EH (cell line): ENCODE measurements at regions not wholly inside any gene's neighbourhood (a gene's known extent, or its start where the extent isn't known, plus 50 kb on each side); places are given as distances from the start of the nearest gene placed in this dataset.
A peak's percentile ranks its signal among the peaks of the same experiment; 100 is the strongest.
"Not testable (repeated sequence)": the region's sequence is repeated elsewhere in the genome, so short reads cannot be mapped to it uniquely, and the experiment has no call there.

ENCODE experiments used
- DNase-seq: peaks from one replicate; pipeline ENCODE4 v3.0.0-alpha.2; 2015; ENCODE audit warnings: low read depth

GRCh38 chr7:131670406-131670805 is 114.0 kb upstream of the PODXL start:
- no peak for DNase-seq

- DNase-seq: no peak
Measured at GRCh38 chr7:131667699-131668098, 111.3 kb upstream of the PODXL start.

- DNase-seq: no peak
Measured at GRCh38 chr7:131665021-131665420, 108.6 kb upstream of the PODXL start.

- DNase-seq: no peak
Measured at GRCh38 chr7:131664570-131664969, 108.1 kb upstream of the PODXL start.

DNA sequence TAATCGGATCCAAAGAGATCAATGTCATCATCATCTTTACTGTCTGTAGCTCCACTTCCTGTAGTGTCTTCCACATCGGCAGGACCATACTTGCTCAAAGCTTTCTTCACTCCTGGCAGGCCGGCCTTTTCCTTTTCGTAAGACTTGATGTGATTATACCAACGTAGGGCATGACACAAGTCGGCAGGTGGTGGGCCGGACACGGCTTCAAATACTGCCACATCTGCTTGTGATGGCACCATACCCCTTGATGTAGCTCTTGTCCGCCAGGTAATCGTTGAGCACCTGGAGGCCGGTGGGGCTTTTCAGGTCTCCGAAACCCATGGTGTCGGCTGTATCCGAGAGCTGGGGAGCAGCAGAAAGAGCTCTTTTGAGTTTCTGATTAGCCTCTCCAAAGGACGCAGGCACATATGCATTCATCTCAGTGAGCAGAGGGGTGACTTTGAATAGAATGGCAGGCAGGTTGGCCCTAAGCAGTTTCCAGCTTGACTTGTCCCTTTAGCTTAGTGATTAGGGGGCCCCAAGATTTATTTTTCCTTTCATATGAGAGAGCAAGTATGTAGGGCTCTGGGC is 106.0 kb upstream of the PODXL start:
- DNase-seq: not testable (repeated sequence)

- no peak for DNase-seq
Measured at GRCh38 chr7:131657881-131658280, 101.5 kb upstream of the PODXL start.

DNA sequence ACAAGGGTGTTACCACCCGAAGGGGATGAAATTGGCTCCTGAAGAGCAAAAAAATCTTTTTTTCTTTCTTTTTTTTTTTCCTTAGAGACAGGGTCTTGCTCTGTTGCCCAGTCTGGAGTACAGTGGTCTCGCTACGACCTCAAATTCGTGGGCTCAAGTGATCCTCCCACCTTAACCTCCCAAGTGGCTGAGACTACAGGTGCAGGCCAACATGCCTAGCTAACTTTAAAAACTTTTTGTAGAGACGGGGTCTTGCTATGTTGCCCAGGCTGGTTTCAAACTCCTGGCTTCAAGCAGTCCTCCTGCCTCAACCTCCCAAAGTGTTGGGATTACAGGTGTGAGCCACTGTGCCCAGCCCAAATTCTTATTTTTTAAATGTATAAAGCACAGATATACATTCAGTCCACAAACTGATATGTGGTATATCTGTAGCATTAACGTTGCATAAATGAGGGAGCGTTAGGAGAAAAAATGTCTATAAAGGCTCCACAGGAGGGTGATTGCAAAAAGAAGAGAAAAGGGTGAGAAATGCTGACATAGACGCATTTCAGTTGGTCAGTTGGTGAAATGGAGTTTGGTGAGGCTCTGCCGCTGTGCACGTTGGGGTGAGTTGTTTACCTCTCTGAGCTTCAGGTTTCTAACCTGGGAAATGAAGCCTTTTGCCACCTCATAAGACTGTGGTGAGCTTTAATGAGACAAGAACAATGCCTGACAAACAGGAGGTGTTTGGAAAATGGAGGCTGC is 100.7 kb upstream of the PODXL start:
- no peak for DNase-seq

DNA sequence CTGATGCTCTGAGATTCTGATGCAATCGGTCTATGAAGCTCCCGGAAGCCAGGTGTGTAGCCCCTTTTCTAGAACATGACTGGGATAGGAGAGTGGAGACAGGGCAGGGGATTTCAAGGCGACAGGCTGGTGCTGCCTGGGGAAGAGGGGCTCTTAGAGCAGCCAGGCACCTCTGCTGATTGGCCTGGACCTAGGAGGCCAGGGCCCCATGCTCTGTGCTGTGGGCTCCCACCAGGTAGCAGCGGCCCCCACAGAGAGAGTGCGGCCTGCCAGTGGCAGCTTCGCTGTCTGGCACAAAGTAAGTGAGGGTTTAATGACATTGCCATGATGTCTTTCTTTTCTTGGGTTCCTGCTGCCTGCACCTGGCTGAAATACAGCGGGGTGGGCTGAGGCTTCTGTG is 99.4 kb upstream of the PODXL start:
- no peak for DNase-seq

DNA sequence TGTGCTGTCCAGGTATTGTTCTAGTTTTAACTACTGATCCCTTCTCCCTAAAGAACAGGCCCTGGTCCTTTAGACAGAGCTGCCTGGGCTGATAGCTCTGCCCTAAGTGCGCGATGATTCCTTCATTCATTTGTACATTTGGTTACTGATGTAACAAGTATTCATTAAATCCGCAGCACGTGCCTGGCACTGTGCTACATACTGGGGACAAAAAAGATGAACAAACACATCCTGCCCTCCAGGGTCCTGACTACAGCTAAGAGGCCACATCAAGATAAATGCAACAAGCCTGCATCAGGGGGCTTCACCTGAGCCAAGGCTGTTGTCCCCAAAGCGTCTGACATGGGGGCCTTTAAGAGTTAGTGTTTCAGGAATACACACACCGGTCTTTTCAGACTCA is 99.0 kb upstream of the PODXL start:
- DNase-seq: no peak

GRCh38 chr7:131654668-131655326 is 98.4 kb upstream of the PODXL start:
- peak; percentile 78 for DNase-seq

DNA sequence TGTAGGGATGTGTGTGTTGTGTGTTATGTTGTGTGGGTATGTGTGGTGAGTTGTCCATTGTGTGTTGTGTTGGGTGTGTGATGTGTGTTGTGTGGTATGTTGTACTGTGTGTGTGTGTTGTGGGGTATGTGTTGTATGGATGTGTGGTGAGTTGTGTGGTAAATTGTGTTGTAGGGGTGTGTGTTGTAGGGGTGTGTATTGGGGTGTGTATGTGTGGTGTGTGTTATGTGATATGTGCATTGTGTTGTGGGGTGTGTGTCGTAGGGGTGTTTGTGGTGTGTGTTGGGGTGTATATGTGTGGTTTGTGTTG is 97.8 kb upstream of the PODXL start:
- DNase-seq: no peak

- peak; percentile 53 for DNase-seq
Measured at GRCh38 chr7:131653418-131654248, 97.2 kb upstream of the PODXL start.

- peak; percentile 32 for DNase-seq
Measured at GRCh38 chr7:131652934-131653333, 96.5 kb upstream of the PODXL start.

DNA sequence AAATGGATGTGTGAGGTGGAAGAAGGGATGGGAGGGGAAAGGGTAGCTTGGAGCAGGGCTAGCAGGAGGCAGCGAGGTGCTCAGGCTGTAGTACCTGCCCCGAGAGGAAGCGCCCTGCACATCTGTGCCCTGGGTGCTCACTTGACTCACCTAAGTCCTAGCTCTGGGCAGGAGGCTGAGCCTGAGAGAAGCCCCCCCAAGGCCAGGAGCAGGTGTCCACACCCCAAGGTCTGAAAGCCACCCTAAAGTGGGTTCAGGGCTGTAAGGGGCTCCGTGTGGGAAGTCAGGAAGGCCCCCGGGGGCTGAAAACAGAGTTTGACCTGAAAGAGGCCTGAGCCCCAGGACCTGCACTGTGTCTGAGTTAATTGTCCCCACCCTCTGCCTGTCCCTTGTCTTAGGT is 95.8 kb upstream of the PODXL start:
- DNase-seq: no peak

- no peak for DNase-seq
Measured at GRCh38 chr7:131649879-131650278, 93.5 kb upstream of the PODXL start.

DNA sequence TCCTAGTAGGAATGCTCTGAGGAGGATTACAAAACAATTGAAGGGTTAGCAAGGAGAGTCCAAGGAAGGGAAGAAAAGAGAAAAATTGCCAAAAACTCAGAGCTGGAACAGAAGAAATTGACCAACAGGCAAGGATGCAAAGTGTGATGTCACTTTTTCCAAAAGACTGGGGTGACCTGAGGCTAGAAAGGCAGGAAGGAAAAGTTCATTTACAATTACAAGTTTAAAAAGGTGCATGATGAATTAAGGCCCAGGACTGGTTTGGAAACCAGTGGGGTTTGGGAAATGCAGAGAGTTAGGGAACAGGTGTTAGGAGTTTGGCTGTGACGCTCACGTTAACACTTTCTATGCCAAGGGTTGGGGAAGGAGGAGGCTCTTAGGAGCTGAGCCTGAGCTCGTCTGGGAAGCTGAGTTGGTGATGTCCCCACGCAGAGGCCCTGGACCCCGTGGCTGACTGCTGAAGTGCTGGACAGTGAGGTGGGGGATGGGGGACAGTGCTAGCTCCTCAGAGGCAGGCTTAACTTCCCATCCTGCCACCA is 92.6 kb upstream of the PODXL start:
- no peak for DNase-seq

DNA sequence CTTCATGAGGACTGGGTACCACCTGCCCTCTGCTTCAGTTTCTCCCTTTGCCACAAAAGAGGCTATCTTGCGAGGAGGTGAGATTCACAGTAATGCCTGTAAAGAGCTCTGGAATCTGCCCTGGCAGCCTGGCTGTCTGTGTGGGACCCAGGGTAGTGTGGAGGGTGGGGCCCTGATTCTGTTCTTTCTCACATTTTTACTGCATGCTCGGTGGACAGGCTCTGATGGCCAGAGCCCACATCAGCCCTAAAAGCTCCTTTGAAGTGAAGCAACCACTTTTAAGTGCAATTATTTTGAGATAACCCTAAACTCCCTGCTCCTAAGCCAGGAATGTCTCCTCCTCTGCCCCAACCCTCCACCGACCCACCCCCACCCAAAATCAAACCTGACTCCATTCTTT is 92.1 kb upstream of the PODXL start:
- DNase-seq: no peak

DNA sequence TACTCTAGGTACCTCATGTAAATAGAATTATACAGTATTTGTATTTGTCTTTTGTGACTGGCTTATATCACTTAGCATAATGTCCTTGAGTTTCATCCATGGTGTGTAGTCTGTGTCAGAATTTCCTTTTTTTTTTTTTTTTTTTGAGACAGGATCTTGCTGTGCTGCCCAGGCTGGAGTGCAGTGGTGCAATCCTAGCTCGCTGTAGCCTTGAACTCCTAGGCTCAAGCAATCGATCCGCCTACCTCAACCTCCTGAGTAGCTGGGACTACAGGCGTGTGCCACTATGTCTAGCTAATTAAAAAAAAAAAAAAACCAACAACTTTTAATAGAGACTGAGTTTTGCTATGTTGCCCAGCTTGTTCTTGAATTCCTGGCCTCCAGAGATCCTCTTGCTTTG is 89.8 kb upstream of the PODXL start:
- DNase-seq: no peak

- peak; percentile 50 for DNase-seq
Measured at GRCh38 chr7:131642429-131642828, 86.0 kb upstream of the PODXL start.

GRCh38 chr7:131640686-131641085 is 84.3 kb upstream of the PODXL start:
- DNase-seq: no peak

DNA sequence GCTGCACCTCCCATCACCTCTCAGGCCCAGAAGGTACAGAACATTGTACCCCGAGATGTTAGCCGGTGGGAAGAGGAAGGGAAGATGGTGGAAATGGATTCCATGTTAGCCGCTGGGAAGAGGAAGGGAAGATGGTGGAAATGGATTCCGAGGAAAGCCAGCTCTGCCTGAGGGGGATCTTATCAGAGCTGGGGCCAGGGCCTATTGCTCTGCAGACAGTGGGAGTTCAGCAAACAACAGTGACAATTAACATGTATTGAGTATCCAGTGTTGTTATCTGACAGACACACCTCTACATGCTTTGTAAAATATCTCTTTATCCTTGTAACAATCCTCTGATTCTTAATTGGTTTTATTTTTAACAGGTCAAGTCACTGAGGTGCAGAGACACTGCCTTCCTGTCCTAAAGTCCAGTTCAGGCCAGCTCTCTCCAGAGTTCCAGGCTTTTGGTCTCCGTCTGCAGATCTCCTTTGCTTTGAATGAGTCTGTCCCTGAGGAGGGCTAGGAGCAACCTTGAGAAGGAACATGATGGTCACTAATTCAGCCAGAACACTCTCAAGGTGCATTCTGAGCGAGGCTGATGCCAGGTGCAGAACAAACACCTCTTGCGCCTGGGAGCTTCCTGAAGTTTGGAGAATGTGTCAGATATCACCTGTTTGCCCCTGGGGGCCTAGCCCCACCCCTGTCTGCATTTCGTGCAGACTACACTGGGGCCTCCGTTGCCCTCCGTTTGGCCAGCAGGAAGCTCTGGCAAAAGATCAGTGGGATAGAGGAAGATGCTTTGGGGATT is 82.4 kb upstream of the PODXL start:
- no peak for DNase-seq

GRCh38 chr7:131637859-131638258 is 81.4 kb upstream of the PODXL start:
- no peak for DNase-seq
